Lower leg skin (tissue), 4 donors: ENCODE measurements at regions not wholly inside any gene's neighbourhood (a gene's known extent, or its start where the extent isn't known, plus 50 kb on each side); places are given as distances from the start of the nearest gene placed in this dataset.
A peak's percentile ranks its signal among the peaks of the same experiment; 100 is the strongest.

Experiments used
- DNase-seq, 2 donors: peaks; one replicate each; pipeline ENCODE4 v3.0.0-alpha.2; 2019; ENCODE audit warnings: low spot score in 2 of 2
- H3K4me3 ChIP-seq: fragments of 200-600 bp; sonication (generic); 2 replicates; pipeline ENCODE4 v1.5.1; 2017; ENCODE audit warnings: mild to moderate bottlenecking, low read depth; ENCODE audit not compliant: poor library complexity, severe bottlenecking
- POLR2A ChIP-seq, 2 donors: fragments of 450-650 bp; IDR thresholded peaks; one replicate each; pipeline ENCODE4 v1.6.1; 2016 to 2017; ENCODE audit warnings: antibody characterized with exemption in 2 of 2, mild to moderate bottlenecking in 1 of 2, moderate library complexity in 1 of 2
- WGBS, 2 donors: methylation state at CpG; one replicate each; pipeline ENCODE4 v1.1.5; 2018; 5-methylcytosine and 5-hydroxymethylcytosine counted together
- intact Hi-C: fragments of 100-400 bp; cut with DNase I; formaldehyde crosslinking; loops from one replicate; pipeline ENCODE4 v1.15.0; 2023; ENCODE audit warnings: low total_unique reads
- TF ChIP-seq, protein P1 (sequence below), 3 donors: fragments of 450-650 bp; IDR thresholded peaks; one replicate each; pipeline ENCODE4 v1.5.1; 2016; ENCODE audit warnings: antibody characterized with exemption in 3 of 3, mild to moderate bottlenecking in 3 of 3, moderate library complexity in 2 of 3

GRCh38 chr17:77490361-77491183 lies 349.8 kb downstream of the SEC14L1 start:
- no peak overlapping the region for H3K4me3 ChIP-seq
- no peak for TF ChIP-seq POLR2A (IDR thresholded peaks at IDR 0.05)
- TF ChIP-seq, protein P1, sequence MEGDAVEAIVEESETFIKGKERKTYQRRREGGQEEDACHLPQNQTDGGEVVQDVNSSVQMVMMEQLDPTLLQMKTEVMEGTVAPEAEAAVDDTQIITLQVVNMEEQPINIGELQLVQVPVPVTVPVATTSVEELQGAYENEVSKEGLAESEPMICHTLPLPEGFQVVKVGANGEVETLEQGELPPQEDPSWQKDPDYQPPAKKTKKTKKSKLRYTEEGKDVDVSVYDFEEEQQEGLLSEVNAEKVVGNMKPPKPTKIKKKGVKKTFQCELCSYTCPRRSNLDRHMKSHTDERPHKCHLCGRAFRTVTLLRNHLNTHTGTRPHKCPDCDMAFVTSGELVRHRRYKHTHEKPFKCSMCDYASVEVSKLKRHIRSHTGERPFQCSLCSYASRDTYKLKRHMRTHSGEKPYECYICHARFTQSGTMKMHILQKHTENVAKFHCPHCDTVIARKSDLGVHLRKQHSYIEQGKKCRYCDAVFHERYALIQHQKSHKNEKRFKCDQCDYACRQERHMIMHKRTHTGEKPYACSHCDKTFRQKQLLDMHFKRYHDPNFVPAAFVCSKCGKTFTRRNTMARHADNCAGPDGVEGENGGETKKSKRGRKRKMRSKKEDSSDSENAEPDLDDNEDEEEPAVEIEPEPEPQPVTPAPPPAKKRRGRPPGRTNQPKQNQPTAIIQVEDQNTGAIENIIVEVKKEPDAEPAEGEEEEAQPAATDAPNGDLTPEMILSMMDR (IDR thresholded peaks at IDR 0.05): no peak
- no peak for DNase-seq
- 81 to 88% methylated on average over 19 to 26 of the region's 27 CpGs for WGBS, 2 donors
- intact Hi-C loops: no loop called here

DNA sequence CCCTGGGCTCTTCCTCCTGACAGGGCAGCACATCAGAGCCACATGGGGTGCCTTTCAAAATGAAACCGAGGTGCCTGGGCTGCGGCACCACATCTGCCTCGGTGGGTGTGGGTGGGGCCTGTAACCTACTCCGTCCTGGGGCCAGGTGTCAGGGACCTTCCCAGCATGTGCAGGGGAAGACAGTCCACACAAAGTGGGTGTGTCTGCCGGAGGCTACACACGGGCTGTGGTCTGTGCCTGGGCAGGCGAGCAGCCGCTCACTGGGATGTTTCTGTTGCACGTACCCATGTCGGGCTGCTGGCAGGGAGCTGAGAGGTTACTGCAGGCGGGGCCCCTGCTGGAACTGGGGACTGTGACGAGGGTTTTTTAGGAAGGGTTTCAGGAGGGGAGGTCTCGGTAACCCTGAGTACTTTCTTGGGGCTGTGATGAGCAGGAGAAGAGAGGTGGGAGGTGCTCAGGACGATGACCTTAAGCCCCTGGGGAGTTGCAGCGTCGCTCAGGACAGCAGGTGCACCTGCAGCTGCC lies 351.2 kb downstream of the SEC14L1 start:
- TF ChIP-seq POLR2A (IDR thresholded peaks at IDR 0.05): no peak
- TF ChIP-seq, protein P1 (IDR thresholded peaks at IDR 0.05): peak in 1 of 3 donors; percentile 74
- DNase-seq: no peak
- WGBS, 2 donors: 63 to 73% methylated on average over 15 to 16 of the region's 16 CpGs
- intact Hi-C loops: no loop called here
- no peak overlapping the region for H3K4me3 ChIP-seq

DNA sequence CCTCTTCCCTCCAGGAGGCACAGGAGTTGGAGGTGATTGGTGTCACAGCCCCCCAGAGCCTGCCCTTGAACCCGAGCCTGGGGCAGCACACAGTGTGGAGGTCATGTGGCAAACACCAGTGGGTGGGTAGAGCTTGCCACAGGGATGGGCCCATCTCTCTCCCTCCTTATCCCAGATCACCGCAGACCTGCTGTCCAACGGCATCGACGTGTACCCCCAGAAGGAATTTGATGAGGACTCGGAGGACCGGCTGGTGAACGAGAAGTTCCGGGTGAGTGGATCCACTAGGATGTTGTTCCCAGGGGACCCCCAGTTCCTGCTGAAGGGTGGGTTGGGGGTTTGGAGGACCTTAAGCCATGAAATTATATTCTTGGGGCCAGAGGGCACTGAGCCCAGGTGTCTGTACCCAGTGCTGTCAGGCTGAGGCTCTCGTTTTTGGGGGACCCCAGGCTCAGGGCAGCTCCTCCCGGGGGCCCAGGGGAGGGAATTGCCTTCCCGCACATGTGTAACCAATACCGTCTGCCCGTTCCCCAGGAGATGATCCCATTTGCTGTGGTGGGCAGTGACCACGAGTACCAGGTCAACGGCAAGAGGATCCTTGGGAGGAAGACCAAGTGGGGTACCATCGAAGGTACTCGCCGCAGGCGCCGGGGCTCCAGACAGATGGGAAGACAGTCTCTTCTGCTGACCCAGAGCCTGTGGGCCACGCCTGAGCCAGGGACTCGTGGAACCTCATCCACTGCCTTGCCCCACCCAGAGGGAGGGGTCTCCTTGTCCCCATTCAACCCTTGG lies 351.9 kb downstream of the SEC14L1 start:
- no peak overlapping the region for H3K4me3 ChIP-seq
- TF ChIP-seq, protein P1 (IDR thresholded peaks at IDR 0.05): peak in 1 of 3 donors; percentile 23
- no peak for TF ChIP-seq POLR2A (IDR thresholded peaks at IDR 0.05)
- intact Hi-C loops: no loop called here
- 86 to 87% methylated on average over 19 to 23 of the region's 23 CpGs for WGBS, 2 donors
- DNase-seq: peak in 1 of 2 donors; percentile 82

DNA sequence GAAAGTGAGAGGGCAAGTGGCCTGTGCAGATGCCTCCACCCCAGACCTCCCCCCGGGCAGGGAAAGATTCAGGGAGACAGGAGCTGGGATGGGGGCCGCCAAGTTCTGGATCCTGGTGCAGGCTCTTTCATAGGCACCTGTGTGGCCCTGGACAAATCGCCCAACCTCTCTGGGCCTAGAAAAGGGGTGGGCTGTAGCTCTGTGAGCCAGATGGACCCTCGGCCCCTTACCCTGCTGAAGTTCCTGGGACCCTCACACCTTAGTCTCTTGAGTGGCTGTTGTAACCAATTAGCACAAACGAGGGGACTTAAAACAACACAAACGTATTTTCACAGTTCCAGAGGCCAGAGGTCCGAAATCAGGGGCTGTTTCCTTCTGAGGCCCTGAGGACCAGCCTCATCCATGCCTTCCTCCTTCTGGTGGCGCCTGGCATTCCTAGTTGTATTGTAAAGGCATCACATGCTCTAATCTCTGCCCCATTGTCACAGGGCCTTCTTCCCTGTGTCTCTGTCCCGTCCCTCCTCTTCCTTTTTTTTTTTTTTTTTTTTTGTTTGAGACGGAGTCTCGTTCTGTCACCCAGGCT lies 352.6 kb downstream of the SEC14L1 start:
- H3K4me3 ChIP-seq: no peak overlapping the region
- TF ChIP-seq, protein P1 (IDR thresholded peaks at IDR 0.05): no peak
- no peak for TF ChIP-seq POLR2A (IDR thresholded peaks at IDR 0.05)
- DNase-seq: no peak
- intact Hi-C loops: no loop called here
- 71 to 80% methylated on average over 11 of the region's 11 CpGs for WGBS, 2 donors

GRCh38 chr17:77493901-77494663 lies 353.3 kb downstream of the SEC14L1 start:
- H3K4me3 ChIP-seq: no peak overlapping the region
- no peak for TF ChIP-seq POLR2A (IDR thresholded peaks at IDR 0.05)
- TF ChIP-seq, protein P1 (IDR thresholded peaks at IDR 0.05): no peak
- intact Hi-C loops: loop anchor here (2.0 kb wide), 1 partner anchor 163 kb away; no protein-coding TSS in a partner anchor
- DNase-seq: peak in 1 of 2 donors; percentile 67
- WGBS, 2 donors: 74 to 82% methylated on average over 9 of the region's 9 CpGs
